HCT116 (cell line): ENCODE measurements at regions not wholly inside any gene's neighbourhood (a gene's known extent, or its start where the extent isn't known, plus 50 kb on each side); places are given as distances from the start of the nearest gene placed in this dataset.

ENCODE experiments used
- ATAC-seq: fragments of 200-7000 bp; cut with Tn5 transposase; 2 replicates; pipeline ENCODE4 v1.9.1; 2020; ENCODE audit warnings: mild to moderate bottlenecking, moderate library complexity
- BruUV-seq: library from RNA; stranded (reverse); fragments of 400-500 nt; replicated peaks from 2 replicates; lab custom pipeline; 2021; lab: Mats Ljungman, UMichigan
- CTCF ChIA-PET: fragments of 300-600 bp; sonication (Branson Sonifier 250); formaldehyde crosslinking; loops from one replicate; lab custom pipeline; 2021; ENCODE audit warnings: antibody characterized with exemption; lab: Charles Lee
- POLR2A ChIA-PET: fragments of 300-600, 350-600 bp; sonication (Branson Sonifier 250); formaldehyde crosslinking; loops from one replicate; lab custom pipeline; 2021; ENCODE audit warnings: antibody characterized with exemption; lab: Charles Lee
- RAD21 ChIA-PET, 2 experiments: fragments of 300-600 bp; sonication (Branson Sonifier 250); formaldehyde crosslinking; loops; one replicate each; lab custom pipeline; 2023; ENCODE audit warnings: low total read pairs in 2 of 2; ENCODE audit not compliant: uncharacterized antibody in 2 of 2, unreplicated experiment in 2 of 2, low non-redundant PET in 1 of 2; lab: Charles Lee
- DNase-seq: peaks from one replicate; pipeline ENCODE4 v3.0.0-alpha.2; 2010; ENCODE audit warnings: low read depth, low spot score
- H2AFZ ChIP-seq: fragments of 200-600 bp; shearing (Covaris generic), sonication (generic); 2 replicates; pipeline ENCODE4 v1.6.1; 2017; ENCODE audit warnings: low read depth, mixed run types, mixed read lengths, antibody characterized with exemption, low read length; ENCODE audit not compliant: poor library complexity, severe bottlenecking
- H3K27ac ChIP-seq: 2 replicates; pipeline ENCODE4 v1.5.1; 2012; ENCODE audit warnings: low read depth, low read length
- H3K27me3 ChIP-seq: fragments of 200-600 bp; sonication (generic); 2 replicates; pipeline ENCODE4 v1.6.1; 2016; ENCODE audit warnings: mixed run types, low read length, mixed read lengths; ENCODE audit not compliant: insufficient read depth
- H3K36me3 ChIP-seq, 2 experiments: fragments of 200-500 bp in 1 of 2; fragments of 200-600 bp in 1 of 2; sonication (Bioruptor generic) in 1 of 2; sonication (generic) in 1 of 2; 2 replicates each; pipeline versions ENCODE4 v1.5.1 to v1.6.1; 2014 to 2016; ENCODE audit warnings: low read length in 2 of 2, inconsistent platforms in 1 of 2, mixed read lengths in 1 of 2, mixed run types in 1 of 2; ENCODE audit not compliant: insufficient read depth in 2 of 2, control insufficient read depth in 1 of 2
- H3K4me1 ChIP-seq, 2 experiments: fragments of 200-600 bp in 1 of 2; sonication (generic) in 1 of 2; 2 replicates each; pipeline versions ENCODE4 v1.5.1 to v1.6.1; 2012 to 2017; ENCODE audit warnings: low read length in 2 of 2, inconsistent platforms in 1 of 2, mild to moderate bottlenecking in 1 of 2, mixed read lengths in 1 of 2, mixed run types in 1 of 2, moderate library complexity in 1 of 2; ENCODE audit not compliant: insufficient read depth in 2 of 2, control insufficient read depth in 1 of 2
- H3K4me2 ChIP-seq: fragments of 200-600 bp; sonication (generic); 2 replicates; pipeline ENCODE4 v1.6.1; 2017; ENCODE audit warnings: mixed run types, low read length, mixed read lengths
- H3K4me3 ChIP-seq, 2 experiments: fragments of 200-600 bp in 1 of 2; sonication (generic) in 1 of 2; replicated peaks in 1 of 2; 2 replicates each; pipeline ENCODE4 v1.5.1; 2011 to 2016; ENCODE audit warnings: low read length in 2 of 2, control low read depth in 1 of 2, low read depth in 1 of 2, mild to moderate bottlenecking in 1 of 2, mixed read lengths in 1 of 2, mixed run types in 1 of 2
- H3K79me2 ChIP-seq: fragments of 200-600 bp; sonication (generic); 2 replicates; pipeline ENCODE4 v1.6.1; 2017; ENCODE audit warnings: mild to moderate bottlenecking, mixed run types, low read length, moderate library complexity, mixed read lengths; ENCODE audit not compliant: insufficient read depth
- H3K9ac ChIP-seq: fragments of 200-600 bp; sonication (generic); 2 replicates; pipeline ENCODE4 v1.6.1; 2016; ENCODE audit warnings: low read length, mixed read lengths
- H3K9me2 ChIP-seq: fragments of 200-600 bp; sonication (generic), shearing (Covaris generic); 2 replicates; pipeline ENCODE4 v1.6.1; 2017; ENCODE audit warnings: mixed run types, mild to moderate bottlenecking, moderate library complexity; ENCODE audit not compliant: insufficient read depth
- H3K9me3 ChIP-seq, 2 experiments: fragments of 200-500 bp in 1 of 2; fragments of 200-600 bp in 1 of 2; sonication (Bioruptor generic) in 1 of 2; sonication (generic) in 1 of 2; 2 replicates each; pipeline ENCODE4 v1.6.1; 2014 to 2017; ENCODE audit warnings: low read length in 2 of 2, mixed read lengths in 2 of 2, inconsistent platforms in 1 of 2, low read depth in 1 of 2, mild to moderate bottlenecking in 1 of 2, mixed run types in 1 of 2, moderate library complexity in 1 of 2; ENCODE audit not compliant: control insufficient read depth in 1 of 2, insufficient read depth in 1 of 2
- H4K20me1 ChIP-seq: fragments of 200-600 bp; sonication (generic), shearing (Covaris generic); 2 replicates; pipeline ENCODE4 v1.6.1; 2017; ENCODE audit warnings: mixed run types, mild to moderate bottlenecking, moderate library complexity; ENCODE audit not compliant: insufficient read depth
- CBX3 ChIP-seq: IDR thresholded peaks from 2 replicates; pipeline ENCODE4 v1.6.1; 2012; ENCODE audit warnings: low read depth
- EGR1 ChIP-seq: IDR thresholded peaks from 2 replicates; pipeline ENCODE4 v1.6.1; 2012; ENCODE audit warnings: low read depth
- ELF1 ChIP-seq: IDR thresholded peaks from 2 replicates; pipeline ENCODE4 v1.6.1; 2012; ENCODE audit warnings: low read depth, borderline replicate concordance
- EZH2phosphoT487 ChIP-seq: fragments of 200-600 bp; IDR thresholded peaks from 2 replicates; pipeline ENCODE4 v1.6.1; 2018; ENCODE audit warnings: antibody characterized with exemption, borderline replicate concordance
- JUND ChIP-seq: IDR thresholded peaks from 2 replicates; pipeline ENCODE4 v1.6.1; 2012
- MAX ChIP-seq: IDR thresholded peaks from 2 replicates; pipeline ENCODE4 v1.6.1; 2012
- RAD21 ChIP-seq: IDR thresholded peaks from 2 replicates; pipeline ENCODE4 v1.6.1; 2012; ENCODE audit warnings: low read depth, mild to moderate bottlenecking
- SP1 ChIP-seq: IDR thresholded peaks from 2 replicates; pipeline ENCODE4 v1.6.1; 2012; ENCODE audit warnings: low read depth
- ZNF274 ChIP-seq: fragments of 200-500 bp; sonication (Bioruptor generic); IDR thresholded peaks from 2 replicates; pipeline ENCODE4 v1.6.1; 2014; ENCODE audit warnings: mild to moderate bottlenecking, low read depth, low read length, inconsistent platforms
- intact Hi-C: fragments of 100-400 bp; cut with micrococcal nuclease; formaldehyde crosslinking; loops from 2 replicates; pipeline ENCODE4 v1.10.0; 2022
- TF ChIP-seq, protein P1 (sequence below): IDR thresholded peaks from 2 replicates; pipeline ENCODE4 v1.6.1; 2012; ENCODE audit warnings: low read depth

- Histone ChIP-seq H3K4me2 (no peak overlapping the region), H3K27ac (no peak overlapping the region), H3K79me2 (no peaks in the 10 kb centered on the region), H3K9me3 (no peaks in the 10 kb centered on the region), H3K4me1 (peaks cover 0 to 6% of the 10 kb centered on the region in 2 experiments; a peak in 1 of 4 replicates), H3K9ac (no peak overlapping the region), H3K9me2 (no peaks in the 10 kb centered on the region; the same call in 1 of the 2 replicates), H3K27me3 (no peaks in the 10 kb centered on the region), H3K4me3 (no peak overlapping the region), H2AFZ (no peak overlapping the region), H3K36me3 (no peaks in the 10 kb centered on the region), H4K20me1 (no peaks in the 10 kb centered on the region)
- intact Hi-C loops = no loop called here
- TF ChIP-seq JUND = no peak
- TF ChIP-seq ELF1 = no peak
- no peak for TF ChIP-seq ZNF274
- TF ChIP-seq MAX = no peak
- TF ChIP-seq, protein P1, sequence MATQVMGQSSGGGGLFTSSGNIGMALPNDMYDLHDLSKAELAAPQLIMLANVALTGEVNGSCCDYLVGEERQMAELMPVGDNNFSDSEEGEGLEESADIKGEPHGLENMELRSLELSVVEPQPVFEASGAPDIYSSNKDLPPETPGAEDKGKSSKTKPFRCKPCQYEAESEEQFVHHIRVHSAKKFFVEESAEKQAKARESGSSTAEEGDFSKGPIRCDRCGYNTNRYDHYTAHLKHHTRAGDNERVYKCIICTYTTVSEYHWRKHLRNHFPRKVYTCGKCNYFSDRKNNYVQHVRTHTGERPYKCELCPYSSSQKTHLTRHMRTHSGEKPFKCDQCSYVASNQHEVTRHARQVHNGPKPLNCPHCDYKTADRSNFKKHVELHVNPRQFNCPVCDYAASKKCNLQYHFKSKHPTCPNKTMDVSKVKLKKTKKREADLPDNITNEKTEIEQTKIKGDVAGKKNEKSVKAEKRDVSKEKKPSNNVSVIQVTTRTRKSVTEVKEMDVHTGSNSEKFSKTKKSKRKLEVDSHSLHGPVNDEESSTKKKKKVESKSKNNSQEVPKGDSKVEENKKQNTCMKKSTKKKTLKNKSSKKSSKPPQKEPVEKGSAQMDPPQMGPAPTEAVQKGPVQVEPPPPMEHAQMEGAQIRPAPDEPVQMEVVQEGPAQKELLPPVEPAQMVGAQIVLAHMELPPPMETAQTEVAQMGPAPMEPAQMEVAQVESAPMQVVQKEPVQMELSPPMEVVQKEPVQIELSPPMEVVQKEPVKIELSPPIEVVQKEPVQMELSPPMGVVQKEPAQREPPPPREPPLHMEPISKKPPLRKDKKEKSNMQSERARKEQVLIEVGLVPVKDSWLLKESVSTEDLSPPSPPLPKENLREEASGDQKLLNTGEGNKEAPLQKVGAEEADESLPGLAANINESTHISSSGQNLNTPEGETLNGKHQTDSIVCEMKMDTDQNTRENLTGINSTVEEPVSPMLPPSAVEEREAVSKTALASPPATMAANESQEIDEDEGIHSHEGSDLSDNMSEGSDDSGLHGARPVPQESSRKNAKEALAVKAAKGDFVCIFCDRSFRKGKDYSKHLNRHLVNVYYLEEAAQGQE = no peak
- TF ChIP-seq EGR1 = no peak
- TF ChIP-seq SP1 = no peak
- no peak for TF ChIP-seq EZH2phosphoT487
- TF ChIP-seq CBX3 = no peak
- no peak for TF ChIP-seq RAD21
- DNase-seq (no peak), ATAC-seq (no peak)
- BruUV-seq = no TSS peak
- ChIA-PET POLR2A (no interaction called here), CTCF (no interaction called here), RAD21 (no interaction called here)
Observed at GRCh38 chr9:115291841-115292240, 173.9 kb upstream of the TNC start.
